Stimulated activated CD8-positive, alpha-beta memory T cell treated with anti-CD3 and anti-CD28 coated beads, Interleukin-4, amount 100 ng/mL, for 48 hours (primary cell): ENCODE measurements at regions not wholly inside any gene's neighbourhood (a gene's known extent, or its start where the extent isn't known, plus 50 kb on each side); places are given as distances from the start of the nearest gene placed in this dataset.
"Not testable (repeated sequence)": the region's sequence is repeated elsewhere in the genome, so short reads cannot be mapped to it uniquely, and the experiment has no call there.

ENCODE experiments used
- DNase-seq: peaks from one replicate; pipeline ENCODE4 v3.0.0-alpha.2; 2020

- no peak for DNase-seq
These were observed 121.4 kb downstream of the MRPL39 start for GRCh38 chr21:25485914-25486313.

DNA sequence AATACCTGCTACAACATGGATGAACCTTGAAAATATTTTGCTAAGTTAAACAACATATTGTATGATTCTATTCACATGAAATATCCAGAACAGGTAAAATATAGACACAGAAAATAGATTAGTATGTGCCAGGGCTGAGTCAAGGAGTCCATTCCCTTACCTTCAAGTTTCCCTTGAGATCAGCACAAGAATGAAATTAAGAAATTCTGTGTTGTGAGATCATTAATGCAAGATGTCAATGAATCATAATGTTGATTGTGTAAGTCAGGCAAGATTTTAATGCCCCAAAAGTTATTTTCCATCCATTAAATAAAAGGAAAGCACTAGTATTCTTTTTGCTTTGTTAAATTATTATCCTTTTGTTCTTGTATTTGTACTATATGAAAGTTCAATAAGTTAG, 139.4 kb downstream of the MRPL39 start:
- DNase-seq, result no peak

GRCh38 chr21:25467071-25467470, 140.2 kb downstream of the MRPL39 start:
- DNase-seq, result not testable (repeated sequence)

- no peak for DNase-seq
These were observed 140.8 kb downstream of the MRPL39 start for GRCh38 chr21:25466470-25466869.

- no peak for DNase-seq
These were observed 142.0 kb downstream of the MRPL39 start for GRCh38 chr21:25465263-25465662.

DNA sequence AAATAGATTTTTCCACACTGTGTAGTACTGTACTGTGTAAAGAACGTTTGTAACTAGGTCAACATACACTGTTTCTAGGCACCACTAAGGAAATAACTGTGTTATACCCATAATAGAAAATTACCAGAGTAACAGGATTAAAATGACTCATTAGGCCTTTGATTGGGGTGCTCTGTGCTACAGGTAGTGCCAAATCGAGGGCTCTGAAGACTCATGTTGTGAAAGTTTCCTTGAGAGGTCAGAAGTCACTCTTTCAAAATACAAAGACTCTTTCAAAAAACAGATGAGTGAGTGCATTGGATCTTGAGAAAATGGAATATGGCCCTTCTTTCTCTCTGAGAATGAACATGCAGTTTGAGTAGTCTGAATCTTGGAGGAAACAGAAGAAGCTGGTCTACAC, 143.0 kb downstream of the MRPL39 start:
- DNase-seq, result no peak

- no peak for DNase-seq
These were observed 144.7 kb downstream of the MRPL39 start for GRCh38 chr21:25462517-25462971.

DNA sequence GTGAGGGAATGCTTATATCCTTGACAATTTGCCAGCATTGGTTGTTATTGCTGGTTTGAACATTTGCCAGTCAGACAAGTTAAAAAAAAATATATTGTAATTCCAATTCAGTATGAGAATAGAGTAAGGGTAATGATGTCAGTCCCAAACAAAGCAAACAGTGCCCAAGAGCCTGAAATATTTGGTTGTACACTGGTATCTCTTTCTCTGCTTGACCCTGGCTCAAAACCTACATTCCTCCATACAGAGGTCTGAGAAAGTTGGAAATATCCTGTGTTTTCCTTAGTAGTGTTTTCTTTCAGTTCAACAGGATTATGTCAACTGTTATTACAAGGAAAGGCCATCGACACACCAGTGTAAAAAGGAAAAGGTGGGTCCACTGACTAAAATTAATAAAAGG, 145.6 kb downstream of the MRPL39 start:
- no peak for DNase-seq

GRCh38 chr21:25459993-25460392, 147.3 kb downstream of the MRPL39 start:
- DNase-seq, result no peak

GRCh38 chr21:25459365-25459764, 147.9 kb downstream of the MRPL39 start:
- DNase-seq, result no peak

GRCh38 chr21:25458484-25458883, 148.8 kb downstream of the MRPL39 start:
- no peak for DNase-seq

GRCh38 chr21:25457946-25458345, 149.3 kb downstream of the MRPL39 start:
- DNase-seq, result no peak

DNA sequence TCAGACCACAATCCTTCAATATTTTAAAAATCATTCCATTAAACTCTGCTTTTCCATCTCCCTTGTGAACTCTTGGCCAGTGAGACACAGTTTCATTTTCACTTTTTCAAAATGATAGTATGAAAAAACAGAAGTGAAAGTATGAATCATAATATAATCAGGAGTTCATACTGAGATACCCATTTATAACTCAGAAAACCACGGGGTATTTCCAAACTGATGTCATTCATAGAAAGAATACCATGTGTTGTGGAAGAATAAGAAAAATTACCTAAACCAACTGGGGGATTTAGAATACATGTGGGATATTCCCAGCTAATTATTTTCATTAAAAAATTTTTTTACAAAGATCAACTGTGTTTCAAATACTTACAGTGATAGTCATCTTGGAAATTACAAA, 149.9 kb downstream of the MRPL39 start:
- DNase-seq, result no peak

DNA sequence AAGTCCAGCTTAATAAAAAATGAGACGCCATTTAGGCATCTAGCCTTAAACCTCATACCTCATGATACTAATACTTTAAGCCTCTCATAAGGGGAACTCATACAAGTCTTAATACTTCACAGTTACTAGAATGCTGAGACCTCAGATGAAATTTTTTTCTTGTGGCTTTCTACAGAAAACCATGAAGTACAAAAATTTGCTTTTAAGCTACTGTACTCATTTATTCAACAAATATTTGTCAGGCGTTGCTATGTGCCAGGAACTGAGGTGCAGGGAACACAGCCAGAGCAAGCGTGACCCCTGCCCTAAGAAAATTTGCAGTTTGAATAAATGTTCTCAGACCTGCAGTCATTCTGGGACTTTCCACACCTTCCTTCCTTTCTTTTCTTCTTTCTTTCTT, 150.6 kb downstream of the MRPL39 start:
- peak; percentile 55 for DNase-seq

DNA sequence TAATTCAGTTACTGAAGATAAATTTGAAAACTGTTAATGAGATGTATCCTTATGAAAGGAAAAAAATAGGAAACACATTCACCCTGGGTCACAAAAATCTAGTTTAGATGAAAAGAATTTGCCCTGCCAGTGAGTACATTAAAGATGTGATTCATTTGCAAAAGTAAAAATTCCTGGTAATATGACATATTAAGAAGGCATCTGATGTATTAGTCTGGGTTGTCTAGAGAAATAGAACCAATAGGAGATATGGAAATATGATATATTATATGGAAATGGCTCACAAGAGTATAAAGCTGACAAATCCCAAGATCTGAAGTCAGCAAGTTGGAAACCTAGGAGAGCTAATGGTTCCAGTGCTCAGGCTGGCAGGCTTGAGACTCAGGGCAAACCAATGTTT, 153.8 kb downstream of the MRPL39 start:
- DNase-seq, result no peak

DNA sequence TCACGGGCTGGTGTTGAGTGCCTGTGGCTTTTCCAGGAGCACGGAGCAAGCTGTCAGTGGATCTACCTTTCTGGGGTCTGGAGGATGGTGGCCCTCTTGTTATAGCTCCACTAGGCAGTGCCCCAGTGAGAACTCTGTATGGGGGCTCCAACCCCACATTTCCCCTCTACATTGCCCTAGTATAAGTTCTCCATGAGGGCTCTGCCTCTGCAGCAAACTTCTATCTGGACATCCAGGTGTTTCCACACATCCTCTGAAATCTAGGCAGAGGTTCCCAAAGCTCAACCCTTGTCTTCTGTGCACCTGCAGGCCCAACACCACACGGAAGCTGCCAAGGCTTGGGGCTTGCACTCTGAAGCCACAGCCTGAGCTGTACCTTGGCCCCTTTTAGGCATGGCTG, 157.3 kb downstream of the MRPL39 start:
- no peak for DNase-seq

GRCh38 chr21:25441835-25442234, 165.4 kb downstream of the MRPL39 start:
- no peak for DNase-seq

GRCh38 chr21:25437465-25437864, 169.8 kb downstream of the MRPL39 start:
- not testable (repeated sequence) for DNase-seq

GRCh38 chr21:25428537-25428936, 178.7 kb downstream of the MRPL39 start:
- DNase-seq, result no peak

DNA sequence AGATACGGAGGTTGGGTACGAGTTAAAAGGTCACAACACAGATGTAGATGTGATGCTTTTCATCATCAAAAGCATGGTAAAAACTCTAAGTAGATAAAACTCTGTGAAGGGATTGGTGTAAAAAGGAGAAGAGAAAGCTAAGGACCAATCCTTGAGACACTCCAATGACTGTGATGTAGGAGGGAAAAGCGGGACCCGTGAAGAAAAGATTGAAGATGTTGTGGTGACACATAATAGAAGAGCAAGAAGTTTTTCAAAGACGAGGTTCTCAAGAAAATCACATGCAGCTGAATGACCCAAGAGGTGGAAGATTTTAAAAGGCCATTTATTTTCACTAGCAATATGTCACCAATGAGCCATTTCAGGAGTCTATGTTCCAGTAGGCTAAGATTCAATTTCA, 179.5 kb downstream of the MRPL39 start:
- DNase-seq, result no peak

DNA sequence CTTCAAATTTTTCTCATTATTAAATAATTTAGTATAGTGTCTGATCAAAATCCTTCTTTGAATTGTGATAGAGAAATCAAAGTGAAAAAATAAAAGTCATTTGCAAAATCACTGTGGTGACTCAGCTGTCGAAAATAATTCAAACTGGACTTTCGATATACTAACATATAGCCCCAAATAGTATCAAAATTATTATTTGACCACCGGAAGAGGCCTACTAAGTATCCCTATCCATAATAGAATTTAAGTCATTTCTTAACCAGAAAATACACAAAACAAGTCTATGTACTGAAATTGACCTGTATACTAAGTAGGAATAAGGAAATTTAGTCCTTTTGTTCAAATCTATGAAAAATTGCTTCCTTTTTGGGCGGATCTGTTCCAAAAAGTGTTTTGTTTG, 180.7 kb downstream of the MRPL39 start:
- no peak for DNase-seq

- DNase-seq, result no peak
These were observed 182.1 kb downstream of the MRPL39 start for GRCh38 chr21:25425156-25425555.

- no peak for DNase-seq
These were observed 182.6 kb downstream of the MRPL39 start for GRCh38 chr21:25424634-25425033.

DNA sequence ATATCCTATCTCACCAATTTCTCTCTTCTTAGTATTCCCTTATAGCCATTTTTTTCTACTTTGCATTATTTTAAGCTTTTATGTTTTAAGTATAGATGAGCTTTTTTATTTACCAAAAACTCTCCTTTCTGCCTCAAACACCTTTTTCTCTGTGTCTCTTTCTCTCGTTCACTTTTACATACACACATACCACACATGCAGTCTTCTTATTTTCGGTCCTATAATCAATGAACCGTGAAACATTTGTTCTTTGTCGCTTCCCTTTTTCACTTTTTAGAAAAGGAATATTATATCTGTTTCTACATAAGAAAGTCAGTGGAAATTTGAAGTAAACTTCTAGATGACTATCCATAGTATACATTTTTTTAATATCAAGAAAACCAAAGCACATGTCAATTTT, 183.2 kb downstream of the MRPL39 start:
- no peak for DNase-seq

GRCh38 chr21:25422610-25423608, 184.4 kb downstream of the MRPL39 start:
- DNase-seq, result no peak
